C4-2B (cell line): ENCODE measurements at regions not wholly inside any gene's neighbourhood (a gene's known extent, or its start where the extent isn't known, plus 50 kb on each side); places are given as distances from the start of the nearest gene placed in this dataset.

ENCODE experiments used
- H3K27ac ChIP-seq: fragments of 450-650 bp; 2 replicates; pipeline ENCODE4 v1.5.1; 2017
- CTCF ChIP-seq: fragments of 450-650 bp; conservative IDR thresholded peaks from 2 replicates; pipeline ENCODE4 v1.5.1; 2017; ENCODE audit warnings: mild to moderate bottlenecking
- ZFX ChIP-seq: fragments of 450-650 bp; IDR thresholded peaks from 2 replicates; pipeline ENCODE4 v1.6.1; 2017

- no peak overlapping the region for H3K27ac ChIP-seq
- TF ChIP-seq CTCF: no peak
- TF ChIP-seq ZFX: no peak
These were observed 438.2 kb upstream of the PROK2 start for GRCh38 chr3:72223116-72223515.

- no peak for TF ChIP-seq ZFX
- TF ChIP-seq CTCF: no peak
- no peak overlapping the region for H3K27ac ChIP-seq
These were observed 437.5 kb upstream of the PROK2 start for GRCh38 chr3:72222410-72222809.

GRCh38 chr3:72220946-72221345, 436.0 kb upstream of the PROK2 start:
- no peak overlapping the region for H3K27ac ChIP-seq
- no peak for TF ChIP-seq CTCF

GRCh38 chr3:72219752-72220151, 434.8 kb upstream of the PROK2 start:
- TF ChIP-seq CTCF (no peak), ZFX (no peak)
- no peak overlapping the region for H3K27ac ChIP-seq

GRCh38 chr3:72217570-72217969, 432.6 kb upstream of the PROK2 start:
- TF ChIP-seq ZFX: no peak
- no peak for TF ChIP-seq CTCF
- no peak overlapping the region for H3K27ac ChIP-seq

- TF ChIP-seq ZFX (no peak), CTCF (no peak)
- H3K27ac ChIP-seq: no peak overlapping the region
These were observed 429.4 kb upstream of the PROK2 start for GRCh38 chr3:72214066-72214951.

GRCh38 chr3:72213296-72214065, 428.5 kb upstream of the PROK2 start:
- TF ChIP-seq ZFX: no peak
- H3K27ac ChIP-seq: no peak overlapping the region
